ENCODE measurements at regions not wholly inside any gene's neighbourhood (a gene's known extent, or its start where the extent isn't known, plus 50 kb on each side); places are given as distances from the start of the nearest gene placed in this dataset.

DNA sequence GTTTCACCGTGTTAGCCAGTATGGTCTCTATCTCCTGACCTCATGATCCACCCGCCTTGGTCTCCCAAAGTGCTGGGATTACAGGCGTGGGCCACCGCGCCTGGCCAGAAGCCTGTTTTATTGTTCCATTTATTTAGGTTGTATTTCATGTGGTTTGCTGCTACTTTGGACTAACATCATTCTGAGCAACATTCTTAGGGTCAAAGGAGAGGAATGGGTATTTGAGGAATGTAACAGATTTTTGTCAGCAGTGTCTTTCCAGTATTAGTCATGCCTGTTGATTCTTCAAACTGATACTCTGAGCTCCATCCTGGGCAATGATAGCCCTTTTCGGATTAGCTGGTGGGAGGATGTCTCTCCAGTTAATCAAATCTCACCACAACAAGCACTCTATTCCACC lies 213.0 kb upstream of the CITED2 start:
- Mint-ChIP-seq H3K4me3 (no peak overlapping the region), H3K4me1 (ENCODE audit: low read depth) (no peaks in the 10 kb centered on the region), H3K9me3 (ENCODE audit: insufficient read depth) (no peaks in the 10 kb centered on the region), H3K27ac (no peak overlapping the region), H3K27me3 (ENCODE audit: low read depth) (peaks cover 28% of the 10 kb centered on the region), H3K36me3 (ENCODE audit: low read depth) (no peaks in the 10 kb centered on the region)
- ChIA-PET CTCF (no interaction called here), POLR2A (no interaction called here)
- no peak for DNase-seq
- no peak for ATAC-seq

DNA sequence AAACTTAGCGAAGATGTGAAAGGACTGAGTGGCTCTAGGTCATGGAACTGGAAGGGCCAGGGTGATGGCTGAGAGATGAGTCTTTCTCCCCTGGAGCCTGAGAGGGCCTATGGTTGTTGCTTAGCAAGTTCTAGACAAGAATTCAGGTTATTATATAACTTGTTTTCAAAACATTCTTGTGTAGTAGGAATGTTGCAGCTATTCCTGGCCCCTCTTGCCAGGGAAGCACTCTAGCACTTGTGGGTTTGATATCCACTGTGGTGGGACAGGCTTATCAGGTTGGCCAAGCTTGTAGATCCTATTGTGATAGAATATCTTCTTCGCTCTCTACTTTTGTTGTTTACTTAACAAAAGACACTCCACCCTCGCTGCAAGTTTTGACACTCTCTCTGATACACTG lies 211.8 kb upstream of the CITED2 start:
- H3K9me3 Mint-ChIP-seq (ENCODE audit: insufficient read depth): no peaks in the 10 kb centered on the region
- H3K36me3 Mint-ChIP-seq (ENCODE audit: low read depth): no peaks in the 10 kb centered on the region
- H3K27ac Mint-ChIP-seq: no peak overlapping the region
- no peak overlapping the region for H3K4me3 Mint-ChIP-seq
- peaks cover 3% of the 10 kb centered on the region for H3K4me1 Mint-ChIP-seq (ENCODE audit: low read depth)
- POLR2A ChIA-PET: no interaction called here
- no peak for DNase-seq
- H3K27me3 Mint-ChIP-seq (ENCODE audit: low read depth): peaks cover 28% of the 10 kb centered on the region
- CTCF ChIA-PET: no interaction called here
- ATAC-seq: no peak

DNA sequence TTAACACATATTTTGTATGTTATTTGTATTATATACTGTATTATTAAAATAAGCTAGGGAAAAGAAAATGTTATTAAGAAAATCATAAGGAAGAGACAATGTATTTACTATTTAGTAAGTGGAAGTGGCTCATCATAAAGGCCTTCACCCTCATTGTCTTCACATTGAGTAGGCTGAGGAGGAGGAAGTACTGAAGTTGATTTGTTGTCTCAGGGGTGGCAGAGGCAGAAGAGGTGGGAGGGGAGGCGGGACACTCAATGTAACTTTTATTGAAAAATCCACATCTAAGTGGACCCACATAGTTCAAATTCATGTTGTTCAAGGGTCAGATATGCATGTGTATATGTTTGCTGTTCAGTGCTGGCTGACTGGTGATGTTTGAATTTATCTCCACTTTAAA lies 210.2 kb upstream of the CITED2 start:
- H3K4me3 Mint-ChIP-seq: no peak overlapping the region
- ChIA-PET POLR2A (no interaction called here), CTCF (no interaction called here)
- no peaks in the 10 kb centered on the region for H3K36me3 Mint-ChIP-seq (ENCODE audit: low read depth)
- peaks cover 14% of the 10 kb centered on the region for H3K4me1 Mint-ChIP-seq (ENCODE audit: low read depth)
- H3K27me3 Mint-ChIP-seq (ENCODE audit: low read depth): peaks cover 18% of the 10 kb centered on the region
- DNase-seq (no peak), ATAC-seq (no peak)
- no peak overlapping the region for H3K27ac Mint-ChIP-seq
- no peaks in the 10 kb centered on the region for H3K9me3 Mint-ChIP-seq (ENCODE audit: insufficient read depth)

DNA sequence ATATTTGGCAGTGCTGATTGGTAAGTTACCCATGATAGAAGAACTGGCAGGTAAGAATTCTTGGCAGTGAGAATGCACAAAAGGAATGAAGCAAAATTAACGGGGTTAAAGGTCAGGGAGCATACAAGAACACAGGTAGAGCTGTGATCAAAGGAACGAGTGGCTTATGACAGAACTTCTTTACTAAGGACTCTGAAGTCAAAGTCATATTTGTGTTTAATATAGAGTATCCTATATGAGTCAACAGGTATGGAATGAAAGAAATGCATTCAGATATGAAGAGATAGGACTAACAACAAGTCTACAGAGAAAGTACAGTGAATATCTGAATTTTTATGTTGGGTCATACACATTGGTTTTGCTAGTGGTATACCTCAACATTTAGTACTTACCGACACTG lies 209.0 kb upstream of the CITED2 start:
- no peak for ATAC-seq
- no peaks in the 10 kb centered on the region for H3K36me3 Mint-ChIP-seq (ENCODE audit: low read depth)

DNA sequence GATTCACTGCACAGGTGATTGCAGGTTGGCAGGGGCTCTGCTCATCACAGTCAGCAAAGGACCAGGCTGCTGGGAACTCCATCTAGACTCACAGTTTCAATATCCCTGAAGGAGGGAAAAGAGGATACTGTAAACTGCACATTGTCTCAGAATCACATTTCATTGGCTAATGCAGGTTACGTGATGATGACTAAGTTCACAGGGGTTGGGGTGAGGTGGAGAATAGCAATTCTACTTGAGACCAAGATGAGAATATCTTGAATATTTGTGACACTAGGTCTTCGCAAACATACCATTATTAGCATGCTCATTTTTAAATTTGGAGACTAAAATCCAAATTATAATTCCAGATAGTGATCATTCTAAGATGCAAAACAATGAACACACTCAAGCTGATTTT lies 208.5 kb upstream of the CITED2 start:
- H3K4me1 Mint-ChIP-seq (ENCODE audit: low read depth): peaks cover 14% of the 10 kb centered on the region

More for the DNA sequence above, 209.0 kb upstream of the CITED2 start:
- H3K4me3 Mint-ChIP-seq: no peak overlapping the region
- POLR2A ChIA-PET: no interaction called here
- no peak for DNase-seq
- CTCF ChIA-PET: no interaction called here
- H3K9me3 Mint-ChIP-seq (ENCODE audit: insufficient read depth): no peaks in the 10 kb centered on the region
- H3K27me3 Mint-ChIP-seq (ENCODE audit: low read depth): peaks cover 9% of the 10 kb centered on the region
- peaks cover 14% of the 10 kb centered on the region for H3K4me1 Mint-ChIP-seq (ENCODE audit: low read depth)
- H3K27ac Mint-ChIP-seq: no peak overlapping the region

DNA sequence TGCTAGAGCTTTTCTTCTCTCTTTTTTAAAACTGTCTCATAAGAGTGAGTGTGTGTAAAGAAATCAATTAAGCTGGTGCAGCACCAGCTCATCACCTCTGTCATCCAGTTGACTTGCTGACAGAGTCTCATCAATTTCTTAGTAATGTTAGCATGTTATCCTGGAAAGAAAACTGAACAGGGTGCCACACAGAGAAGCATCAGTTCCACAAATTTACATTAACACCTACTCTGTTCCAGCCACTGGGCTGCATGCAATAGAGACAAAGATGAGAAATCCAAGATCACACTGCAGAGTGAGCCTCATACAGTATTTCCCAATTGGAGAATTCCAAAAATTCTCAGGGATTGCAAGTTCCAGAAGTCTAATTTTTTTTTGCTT lies 207.0 kb upstream of the CITED2 start:
- Mint-ChIP-seq H3K27me3 (ENCODE audit: low read depth) (peaks cover 8% of the 10 kb centered on the region), H3K4me3 (no peak overlapping the region), H3K36me3 (ENCODE audit: low read depth) (no peaks in the 10 kb centered on the region), H3K4me1 (ENCODE audit: low read depth) (peaks cover 14% of the 10 kb centered on the region), H3K9me3 (ENCODE audit: insufficient read depth) (no peaks in the 10 kb centered on the region), H3K27ac (no peak overlapping the region)
- ChIA-PET POLR2A (no interaction called here), CTCF (interaction anchor here (1.3 to 1.6 kb wide), 2 partner anchors 9 to 212 kb away, joined by 3 read pairs; no protein-coding TSS in a partner anchor)
- no peak for ATAC-seq
- no peak for DNase-seq

More for the DNA sequence above, 208.5 kb upstream of the CITED2 start:
- H3K27ac Mint-ChIP-seq: no peak overlapping the region
- H3K4me3 Mint-ChIP-seq: no peak overlapping the region
- H3K9me3 Mint-ChIP-seq (ENCODE audit: insufficient read depth): no peaks in the 10 kb centered on the region
- H3K36me3 Mint-ChIP-seq (ENCODE audit: low read depth): no peaks in the 10 kb centered on the region
- CTCF ChIA-PET: no interaction called here
- POLR2A ChIA-PET: no interaction called here
- no peak for DNase-seq
- H3K27me3 Mint-ChIP-seq (ENCODE audit: low read depth): peaks cover 8% of the 10 kb centered on the region
- ATAC-seq: no peak

DNA sequence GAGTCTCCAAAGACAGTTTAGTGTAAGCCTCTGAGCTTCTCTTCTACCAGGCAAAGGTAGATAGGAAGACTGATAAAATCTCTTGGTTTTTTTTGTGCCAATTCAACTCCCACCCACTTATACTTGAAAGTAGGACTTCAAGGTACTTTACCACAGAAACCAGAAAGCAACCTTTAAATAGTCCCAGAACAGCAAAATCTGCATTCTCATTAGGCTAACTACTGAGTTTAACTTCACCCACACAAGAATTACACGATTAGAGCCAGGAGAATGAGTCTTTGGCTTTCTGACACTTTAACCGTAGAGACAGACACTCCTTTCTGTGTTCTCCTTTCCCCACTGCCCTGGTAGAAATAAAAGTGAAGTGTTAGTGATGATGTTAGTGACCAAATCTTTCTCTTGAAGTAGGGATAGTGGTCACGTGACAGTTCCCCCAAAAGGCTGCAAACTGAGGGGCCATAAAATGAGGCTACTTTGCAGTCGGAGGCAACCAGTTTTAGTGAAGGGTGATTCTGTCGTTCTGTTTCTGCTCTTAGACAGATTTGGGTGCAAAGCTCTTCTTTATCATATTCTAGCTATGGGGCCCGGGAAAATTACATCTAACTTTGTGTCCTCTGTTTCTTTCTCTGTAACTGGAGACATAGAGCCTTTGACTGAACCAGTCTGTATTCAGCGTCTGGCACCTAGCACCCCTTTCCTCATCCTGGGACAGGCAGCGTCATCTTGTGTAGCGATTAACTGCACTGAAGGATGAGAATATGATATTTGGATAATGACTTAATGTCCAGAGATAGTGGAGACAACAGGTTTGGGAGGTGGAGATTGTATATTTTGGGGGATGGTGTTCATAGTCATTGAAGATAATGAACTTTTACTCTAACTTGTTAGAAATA lies 206.4 kb upstream of the CITED2 start:
- Mint-ChIP-seq H3K4me1 (ENCODE audit: low read depth) (peaks cover 14% of the 10 kb centered on the region), H3K4me3 (no peak overlapping the region), H3K27me3 (ENCODE audit: low read depth) (peaks cover 8% of the 10 kb centered on the region), H3K36me3 (ENCODE audit: low read depth) (no peaks in the 10 kb centered on the region), H3K9me3 (ENCODE audit: insufficient read depth) (no peaks in the 10 kb centered on the region), H3K27ac (no peak overlapping the region)
- CTCF ChIA-PET: interaction anchor here (1.3 to 1.6 kb wide), 2 partner anchors 10 to 211 kb away, joined by 3 read pairs; no protein-coding TSS in a partner anchor
- ATAC-seq (peak; percentile 36), DNase-seq (no peak)
- POLR2A ChIA-PET: interaction anchor here (0.7 kb wide), 1 partner anchor 206 kb away, joined by 3 read pairs; the partner anchor contains the start of gene CITED2

DNA sequence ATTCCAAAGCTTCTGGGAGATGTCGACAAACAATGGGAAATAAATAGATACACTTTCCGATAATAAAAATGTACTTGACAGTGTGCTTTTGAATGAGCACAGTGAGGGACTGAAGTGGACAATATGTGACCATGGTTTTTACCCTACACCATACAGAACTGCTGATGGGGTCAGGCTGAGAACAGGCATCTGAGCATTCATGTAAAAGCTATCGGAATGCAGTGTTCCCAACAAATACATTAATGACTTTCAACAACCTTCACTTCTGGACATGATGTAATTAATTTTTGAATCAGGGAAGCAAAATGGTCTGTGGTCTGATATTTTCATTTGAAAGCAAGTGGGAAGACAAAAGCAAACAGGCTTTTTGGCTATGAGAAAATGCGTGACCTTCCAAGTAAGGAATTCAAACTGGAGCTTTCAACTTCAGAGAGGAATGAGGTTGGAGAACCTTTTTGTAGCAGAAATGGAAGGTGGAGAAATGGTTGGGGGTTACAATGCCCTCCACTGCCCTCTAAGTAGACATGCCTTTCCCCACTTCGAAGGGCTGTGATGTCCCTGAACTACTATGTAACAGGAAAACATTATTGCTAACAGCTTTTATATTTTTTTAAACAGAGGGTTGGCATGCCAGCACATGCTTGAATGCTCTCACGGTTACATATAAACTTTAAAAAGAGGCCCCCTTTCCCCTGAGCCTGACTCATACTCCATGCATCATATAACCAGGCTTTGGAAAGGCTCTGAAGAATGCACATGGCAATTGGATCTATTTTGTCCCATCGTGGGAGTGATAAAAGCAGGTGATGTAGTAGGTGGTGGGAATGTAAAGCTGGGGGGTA lies 203.5 kb upstream of the CITED2 start:
- ATAC-seq: no peak
- no peaks in the 10 kb centered on the region for H3K36me3 Mint-ChIP-seq (ENCODE audit: low read depth)

DNA sequence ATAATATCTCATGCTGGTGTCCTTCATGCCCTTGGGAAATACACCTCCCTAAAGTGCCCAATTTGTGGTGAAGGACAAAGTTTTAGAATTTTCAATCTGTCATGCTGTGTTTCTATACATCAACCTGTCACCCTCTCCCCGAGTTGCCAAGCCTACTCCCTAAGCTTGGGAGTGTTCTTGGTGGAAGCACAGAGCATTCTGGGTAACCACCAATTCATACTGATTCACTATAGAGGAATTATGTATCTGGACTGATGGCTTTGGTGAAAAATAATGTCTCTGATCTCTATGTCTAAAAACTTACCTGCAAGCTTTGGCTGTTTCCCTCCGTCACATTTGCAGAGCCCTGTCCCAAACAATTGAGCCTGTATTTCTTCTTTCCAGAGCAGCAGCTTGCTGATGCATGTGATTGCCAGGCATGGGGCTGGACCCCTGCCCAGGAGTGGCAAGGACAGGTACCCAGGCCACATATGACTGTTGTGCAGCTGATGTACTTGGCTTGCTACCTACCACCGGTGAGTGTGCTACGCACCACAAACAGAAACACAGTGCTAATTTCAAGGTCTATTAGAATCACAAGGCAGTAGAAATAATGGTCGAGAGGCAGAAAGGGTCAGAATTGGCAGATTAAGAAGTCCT lies 202.8 kb upstream of the CITED2 start:
- Mint-ChIP-seq H3K27me3 (ENCODE audit: low read depth) (peaks cover 5% of the 10 kb centered on the region), H3K36me3 (ENCODE audit: low read depth) (no peaks in the 10 kb centered on the region), H3K9me3 (ENCODE audit: insufficient read depth) (no peaks in the 10 kb centered on the region), H3K4me3 (no peak overlapping the region), H3K27ac (no peak overlapping the region), H3K4me1 (ENCODE audit: low read depth) (peaks cover 14% of the 10 kb centered on the region)
- DNase-seq: no peak
- no peak for ATAC-seq
- POLR2A ChIA-PET: interaction anchor here (0.8 kb wide), 1 partner anchor 75 kb away, joined by 3 read pairs; no protein-coding TSS in a partner anchor
- CTCF ChIA-PET: no interaction called here

More for the DNA sequence above, 203.5 kb upstream of the CITED2 start:
- ChIA-PET POLR2A (no interaction called here), CTCF (no interaction called here)
- H3K27ac Mint-ChIP-seq: no peak overlapping the region
- peaks cover 6% of the 10 kb centered on the region for H3K27me3 Mint-ChIP-seq (ENCODE audit: low read depth)
- DNase-seq: no peak
- H3K9me3 Mint-ChIP-seq (ENCODE audit: insufficient read depth): no peaks in the 10 kb centered on the region
- H3K4me3 Mint-ChIP-seq: no peak overlapping the region
- peaks cover 14% of the 10 kb centered on the region for H3K4me1 Mint-ChIP-seq (ENCODE audit: low read depth)

DNA sequence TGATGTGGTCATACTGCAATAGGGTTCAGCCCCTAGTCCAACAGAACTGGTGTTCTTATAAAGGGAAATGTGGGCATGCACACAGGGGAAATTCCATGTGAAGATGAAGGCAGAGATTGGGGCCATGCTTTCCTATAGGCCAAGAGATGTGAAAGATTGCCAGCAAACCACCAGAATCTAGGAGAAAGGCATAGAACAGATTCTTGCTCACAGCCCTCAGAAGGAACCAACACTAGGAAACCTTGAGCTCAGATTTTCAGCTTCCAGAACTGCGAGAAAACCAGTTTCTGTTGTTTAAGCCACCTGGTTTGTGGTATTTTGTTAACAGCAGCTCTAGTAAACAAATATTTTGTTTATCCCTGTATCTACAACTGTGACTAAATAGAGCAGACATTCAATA lies 197.6 kb upstream of the CITED2 start:
- no peak for DNase-seq
- no peak overlapping the region for H3K4me3 Mint-ChIP-seq
- no peak overlapping the region for H3K27ac Mint-ChIP-seq
- no peaks in the 10 kb centered on the region for H3K9me3 Mint-ChIP-seq (ENCODE audit: insufficient read depth)
- H3K36me3 Mint-ChIP-seq (ENCODE audit: low read depth): no peaks in the 10 kb centered on the region
- ATAC-seq: no peak
- no peaks in the 10 kb centered on the region for H3K4me1 Mint-ChIP-seq (ENCODE audit: low read depth)
- peaks cover 2% of the 10 kb centered on the region for H3K27me3 Mint-ChIP-seq (ENCODE audit: low read depth)
- ChIA-PET POLR2A (no interaction called here), CTCF (no interaction called here)

DNA sequence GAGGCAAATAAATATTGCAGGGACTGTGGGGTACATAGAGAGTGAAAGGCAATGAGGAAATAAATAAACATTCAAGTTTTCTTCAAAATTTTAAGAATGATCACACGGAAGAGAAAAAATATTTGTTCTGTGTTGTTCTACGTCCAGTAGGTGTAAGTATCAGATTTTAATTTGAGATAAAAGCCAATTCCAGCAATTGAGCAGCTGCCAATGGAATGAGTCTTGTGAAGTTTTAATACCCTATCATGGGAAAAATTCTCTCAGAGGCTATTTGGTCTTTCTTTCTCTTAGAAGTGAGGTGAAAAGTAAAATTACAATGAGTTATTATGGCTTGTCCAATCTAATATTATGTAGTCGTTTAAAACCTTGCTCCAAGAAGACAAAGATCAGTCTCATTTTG lies 195.7 kb upstream of the CITED2 start:
- no peaks in the 10 kb centered on the region for H3K9me3 Mint-ChIP-seq (ENCODE audit: insufficient read depth)
- no peak overlapping the region for H3K27ac Mint-ChIP-seq
- DNase-seq (no peak), ATAC-seq (no peak)
- ChIA-PET POLR2A (no interaction called here), CTCF (no interaction called here)
- peaks cover 2% of the 10 kb centered on the region for H3K27me3 Mint-ChIP-seq (ENCODE audit: low read depth)
- H3K4me3 Mint-ChIP-seq: no peak overlapping the region
- no peaks in the 10 kb centered on the region for H3K4me1 Mint-ChIP-seq (ENCODE audit: low read depth)
- H3K36me3 Mint-ChIP-seq (ENCODE audit: low read depth): no peaks in the 10 kb centered on the region

DNA sequence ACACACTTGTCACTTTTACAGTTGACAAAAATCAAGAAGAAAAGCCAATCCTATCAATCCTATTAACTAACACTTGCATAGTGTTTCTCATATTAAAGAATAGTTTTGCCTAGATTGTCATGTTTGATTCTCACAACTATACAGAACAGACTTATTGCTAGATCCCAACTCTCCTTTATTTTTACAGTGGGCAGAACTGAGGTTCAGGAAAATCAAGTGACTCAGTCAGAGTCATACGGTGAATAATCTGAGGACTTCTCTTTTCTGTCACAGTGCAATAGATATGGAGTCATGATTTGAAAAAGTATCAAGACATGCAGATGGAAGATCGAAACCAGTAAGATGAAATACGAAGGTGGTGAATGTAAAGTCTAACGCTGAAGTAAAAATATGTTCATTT lies 195.1 kb upstream of the CITED2 start:
- Mint-ChIP-seq H3K36me3 (ENCODE audit: low read depth) (no peaks in the 10 kb centered on the region), H3K27me3 (ENCODE audit: low read depth) (peaks cover 4% of the 10 kb centered on the region), H3K9me3 (ENCODE audit: insufficient read depth) (no peaks in the 10 kb centered on the region), H3K27ac (no peak overlapping the region), H3K4me1 (ENCODE audit: low read depth) (no peaks in the 10 kb centered on the region), H3K4me3 (no peak overlapping the region)
- POLR2A ChIA-PET: no interaction called here
- no peak for ATAC-seq
- CTCF ChIA-PET: no interaction called here
- DNase-seq: no peak

Data from activated CD8-positive, alpha-beta T cell treated with anti-CD3 and anti-CD28 coated beads, Interleukin-2, amount 10 ng/mL, durations not matched to agents 7 days and 5 days (primary cell).